NOMO-1 (cell line): ENCODE measurements at regions not wholly inside any gene's neighbourhood (a gene's known extent, or its start where the extent isn't known, plus 50 kb on each side); places are given as distances from the start of the nearest gene placed in this dataset.
"Not testable (repeated sequence)": the region's sequence is repeated elsewhere in the genome, so short reads cannot be mapped to it uniquely, and the experiment has no call there.

ENCODE experiments used
- DNase-seq, 2 experiments: peaks; one replicate each; lab custom pipeline; 2025; ENCODE audit not compliant: unreplicated experiment in 2 of 2; lab: John Stamatoyannopoulos, UW

GRCh38 chr7:93750986-93751385 is 139.6 kb downstream of the TFPI2 start:
- DNase-seq: no peak

GRCh38 chr7:93747019-93747418 is 143.5 kb downstream of the TFPI2 start:
- no peak for DNase-seq

GRCh38 chr7:93739424-93739823 is 151.1 kb downstream of the TFPI2 start:
- DNase-seq: no peak

GRCh38 chr7:93737953-93738352 is 152.6 kb downstream of the TFPI2 start:
- DNase-seq: no peak

- no peak for DNase-seq
Measured at GRCh38 chr7:93736668-93737369, 153.7 kb downstream of the TFPI2 start.

GRCh38 chr7:93728292-93728691 is 153.8 kb upstream of the CALCR start:
- DNase-seq: no peak

GRCh38 chr7:93725954-93726353 is 151.4 kb upstream of the CALCR start:
- no peak for DNase-seq

- DNase-seq: no peak
Measured at GRCh38 chr7:93723424-93724124, 149.1 kb upstream of the CALCR start.

- no peak for DNase-seq
Measured at GRCh38 chr7:93720106-93720505, 145.6 kb upstream of the CALCR start.

- DNase-seq: no peak
Measured at GRCh38 chr7:93719546-93719945, 145.0 kb upstream of the CALCR start.

- no peak for DNase-seq
Measured at GRCh38 chr7:93717217-93717900, 142.8 kb upstream of the CALCR start.

GRCh38 chr7:93715234-93715633 is 140.7 kb upstream of the CALCR start:
- DNase-seq: peak; percentile 56 to 76

GRCh38 chr7:93711926-93712325 is 137.4 kb upstream of the CALCR start:
- DNase-seq: no peak

- DNase-seq: not testable (repeated sequence)
Measured at GRCh38 chr7:93708255-93708654, 133.7 kb upstream of the CALCR start.

- DNase-seq: no peak
Measured at GRCh38 chr7:93707249-93707648, 132.7 kb upstream of the CALCR start.

- DNase-seq: not testable (repeated sequence)
Measured at GRCh38 chr7:93706162-93706561, 131.6 kb upstream of the CALCR start.

- DNase-seq: no peak
Measured at GRCh38 chr7:93704217-93704616, 129.7 kb upstream of the CALCR start.

GRCh38 chr7:93697901-93698300 is 123.4 kb upstream of the CALCR start:
- no peak for DNase-seq

GRCh38 chr7:93693796-93694195 is 119.3 kb upstream of the CALCR start:
- DNase-seq: no peak

- no peak for DNase-seq
Measured at GRCh38 chr7:93690021-93690420, 115.5 kb upstream of the CALCR start.

GRCh38 chr7:93678185-93678584 is 103.7 kb upstream of the CALCR start:
- no peak for DNase-seq
